NCI-H1436 treated with DMSO at 0.1 percent for 48 hours (cell line): ENCODE measurements at regions not wholly inside any gene's neighbourhood (a gene's known extent, or its start where the extent isn't known, plus 50 kb on each side); places are given as distances from the start of the nearest gene placed in this dataset.

Source experiments
- DNase-seq: peaks from one replicate; lab custom pipeline; 2025; lab: John Stamatoyannopoulos, UW

- DNase-seq, result no peak
These were observed 267.0 kb downstream of the NOL4 start for GRCh38 chr18:33957707-33958106.

DNA sequence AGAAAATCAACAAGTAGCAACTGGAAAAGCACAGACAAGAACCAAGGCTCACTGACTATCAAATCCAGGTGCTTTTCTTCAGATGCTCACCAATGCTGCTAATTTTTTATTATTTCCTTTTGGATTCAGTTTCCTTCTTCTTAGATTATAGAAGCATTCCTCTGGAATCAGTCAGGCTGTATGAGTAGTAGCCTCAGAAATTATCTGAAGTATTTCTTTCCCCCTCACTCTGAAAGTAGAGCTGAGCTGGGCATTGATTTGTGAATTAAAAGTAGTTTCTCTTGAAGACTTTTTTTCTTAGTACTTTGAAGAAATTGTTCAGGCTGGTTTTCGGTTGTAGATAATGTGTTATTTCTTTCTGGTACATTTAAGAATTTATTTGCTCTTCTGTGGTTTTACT lies 273.7 kb downstream of the NOL4 start:
- no peak for DNase-seq

GRCh38 chr18:33946336-33946735 lies 278.4 kb downstream of the NOL4 start:
- no peak for DNase-seq

DNA sequence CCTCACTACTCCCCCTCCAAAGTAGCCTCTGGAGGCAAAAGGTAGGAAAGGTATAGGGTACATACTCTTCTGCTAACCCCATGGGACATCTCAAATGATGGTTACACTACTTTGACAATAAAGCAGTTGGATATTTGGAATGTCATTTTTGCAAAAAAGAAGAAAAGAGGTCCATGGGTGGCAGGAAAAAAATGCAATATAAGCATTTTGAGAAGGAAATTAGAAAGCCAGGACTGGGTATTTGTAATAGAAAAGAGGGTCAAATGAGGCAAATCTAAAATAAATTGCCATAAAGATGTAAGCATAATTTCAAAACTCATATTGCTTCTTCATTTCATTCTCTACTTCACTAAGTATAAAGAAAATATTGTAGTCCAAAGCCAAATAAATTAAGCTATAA lies 280.2 kb downstream of the NOL4 start:
- DNase-seq, result no peak

DNA sequence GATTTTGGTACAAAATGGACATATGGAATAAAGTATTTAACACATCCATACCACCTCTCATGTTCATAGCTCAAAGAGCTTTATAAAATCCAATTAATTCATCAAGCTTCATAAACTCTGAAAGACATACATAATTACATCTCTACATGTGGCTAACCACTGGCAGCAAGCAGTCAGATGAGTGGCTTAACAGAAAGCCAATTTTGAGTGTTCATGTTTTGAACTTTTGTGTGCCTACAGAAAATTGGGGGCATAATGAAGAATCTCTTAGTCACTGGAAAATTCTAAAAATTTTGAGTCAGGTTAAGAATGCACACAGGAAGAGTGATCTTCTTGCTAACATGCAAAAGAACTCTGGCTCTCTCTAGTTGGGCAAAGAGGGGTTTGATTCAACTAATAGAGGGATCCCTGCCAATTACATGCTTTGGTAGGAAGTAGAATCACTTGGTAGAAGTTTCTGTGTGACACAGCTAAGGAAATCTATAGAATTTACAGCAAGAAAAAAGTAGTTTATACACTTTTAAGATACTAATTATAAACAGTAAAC lies 287.4 kb downstream of the NOL4 start:
- DNase-seq, result no peak

DNA sequence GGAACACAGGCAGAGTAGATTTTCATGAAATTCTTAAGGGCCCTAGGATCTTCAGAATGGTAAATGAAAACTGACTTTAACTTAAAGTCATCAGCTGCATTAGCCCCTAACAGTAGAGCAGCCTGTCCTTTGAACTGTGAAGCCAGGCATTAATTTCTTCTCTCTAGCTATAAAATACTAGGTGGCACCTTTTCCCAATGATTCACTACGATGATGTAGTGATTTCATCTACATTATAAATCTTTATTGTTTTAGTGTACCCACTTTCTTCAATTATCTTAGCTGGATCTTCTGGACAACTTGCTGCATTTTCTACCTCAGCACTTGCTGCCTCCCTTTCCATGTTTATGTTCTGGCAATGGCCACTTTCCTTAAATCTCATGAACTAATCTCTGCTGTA lies 290.5 kb downstream of the NOL4 start:
- no peak for DNase-seq

- DNase-seq, result no peak
These were observed 296.5 kb downstream of the NOL4 start for GRCh38 chr18:33928231-33928630.

GRCh38 chr18:33924576-33924975 lies 300.1 kb downstream of the NOL4 start:
- no peak for DNase-seq

DNA sequence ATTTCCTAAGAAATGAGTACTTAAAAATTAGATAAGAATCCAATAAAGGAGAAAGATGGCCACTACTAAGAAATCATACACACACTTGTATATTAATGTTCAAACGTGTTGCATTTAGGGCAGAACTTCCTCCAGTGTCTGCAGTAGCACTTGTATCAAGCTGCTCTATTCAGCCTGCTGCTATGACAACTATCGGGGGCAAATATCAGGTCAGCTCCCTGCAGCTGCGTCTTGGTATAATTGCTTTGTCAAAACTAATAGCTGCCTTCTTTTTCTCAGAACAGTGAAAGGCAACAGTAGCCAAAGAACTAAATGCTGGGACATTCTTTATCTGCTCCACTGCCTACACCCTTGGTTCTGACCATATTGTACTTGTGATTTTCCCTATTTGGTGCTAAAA lies 300.7 kb downstream of the NOL4 start:
- DNase-seq, result peak; percentile 56

GRCh38 chr18:33918571-33918970 lies 306.1 kb downstream of the NOL4 start:
- no peak for DNase-seq

GRCh38 chr18:33916200-33916599 lies 308.5 kb downstream of the NOL4 start:
- DNase-seq, result no peak

GRCh38 chr18:33914399-33914798 lies 310.3 kb downstream of the NOL4 start:
- no peak for DNase-seq

DNA sequence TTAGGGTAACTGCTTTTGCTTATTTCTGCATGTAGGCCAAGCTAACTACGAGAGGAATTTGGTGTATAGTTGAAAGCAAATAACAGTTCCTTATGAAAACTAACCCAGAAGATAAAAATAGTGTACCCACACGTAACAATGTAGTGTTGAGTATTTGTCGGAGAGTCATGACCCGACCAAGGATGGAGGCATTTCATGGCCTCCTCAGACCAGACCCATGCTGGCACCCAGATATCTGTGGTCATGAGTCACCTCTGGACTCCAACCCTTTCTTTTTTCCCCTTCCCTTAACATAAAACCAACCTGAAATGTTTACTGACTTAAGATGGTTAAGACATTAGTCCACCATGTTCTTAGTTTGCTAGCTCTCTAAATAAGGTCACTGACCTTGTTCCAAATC lies 318.7 kb downstream of the NOL4 start:
- DNase-seq, result no peak

DNA sequence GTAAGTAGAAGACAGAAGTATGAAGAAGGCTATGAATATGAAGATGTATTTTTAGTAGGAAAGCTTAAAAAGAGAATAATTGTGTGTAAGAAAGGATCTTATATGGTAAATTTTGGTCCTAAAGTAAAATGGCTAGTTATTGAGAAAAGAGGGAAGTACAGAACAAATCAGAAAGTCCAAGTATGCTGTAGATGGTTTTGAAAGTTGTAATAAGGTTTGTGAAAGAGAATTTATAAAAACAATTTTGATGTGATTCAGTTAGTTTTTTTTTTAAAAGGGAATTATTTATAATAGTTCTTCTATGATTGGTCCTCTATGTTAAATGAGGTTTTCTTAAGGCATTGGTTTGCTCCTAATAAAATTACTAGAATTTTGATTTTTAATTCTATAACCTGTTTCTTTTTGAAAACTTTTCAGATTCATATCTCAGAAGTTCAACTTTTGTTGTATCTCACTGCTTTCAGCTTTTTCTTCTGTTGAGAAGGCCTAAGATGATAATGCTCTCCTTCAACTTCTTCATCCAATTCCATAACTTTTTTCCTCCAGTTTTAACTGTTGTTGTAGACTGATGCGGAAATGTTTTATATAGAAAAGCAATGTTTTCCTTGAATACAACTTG lies 322.7 kb downstream of the NOL4 start:
- DNase-seq, result no peak

DNA sequence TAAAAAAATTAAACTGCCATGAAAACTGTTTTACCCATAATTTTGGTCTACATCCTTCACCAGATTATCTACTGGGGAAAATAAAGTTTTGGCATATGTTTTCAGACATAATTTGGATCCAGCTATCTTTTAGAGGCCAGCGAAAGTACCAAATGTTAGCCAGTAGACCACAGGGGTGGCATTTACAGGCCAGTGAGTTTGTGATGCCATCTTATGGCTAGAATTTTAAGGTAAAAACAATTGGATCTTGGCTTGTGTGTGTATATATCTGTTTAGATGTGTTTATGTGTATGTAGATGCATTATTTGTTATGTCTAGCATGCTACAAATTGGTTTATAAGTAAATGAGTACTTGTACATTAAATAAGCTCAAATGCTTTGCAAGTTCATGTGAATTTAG lies 322.6 kb downstream of the ASXL3 start:
- no peak for DNase-seq

DNA sequence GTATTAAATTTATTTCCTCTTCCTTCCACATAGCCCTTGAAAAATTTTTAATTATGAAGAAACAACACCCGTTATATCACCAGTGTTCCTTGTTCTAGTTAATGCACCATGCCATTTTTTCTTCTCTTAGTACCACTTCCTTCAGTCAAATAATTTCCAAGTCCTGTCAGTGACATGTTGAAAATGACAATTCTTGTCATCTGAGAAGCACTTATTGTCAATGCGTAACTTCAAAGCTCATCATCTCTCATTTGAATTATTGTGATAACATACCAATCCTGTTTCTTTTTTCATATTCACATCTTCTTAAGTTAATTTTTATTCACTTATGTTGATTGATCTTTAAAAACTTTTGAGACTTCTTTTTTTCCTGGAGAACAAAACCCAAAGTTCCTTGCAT lies 320.4 kb downstream of the ASXL3 start:
- no peak for DNase-seq

DNA sequence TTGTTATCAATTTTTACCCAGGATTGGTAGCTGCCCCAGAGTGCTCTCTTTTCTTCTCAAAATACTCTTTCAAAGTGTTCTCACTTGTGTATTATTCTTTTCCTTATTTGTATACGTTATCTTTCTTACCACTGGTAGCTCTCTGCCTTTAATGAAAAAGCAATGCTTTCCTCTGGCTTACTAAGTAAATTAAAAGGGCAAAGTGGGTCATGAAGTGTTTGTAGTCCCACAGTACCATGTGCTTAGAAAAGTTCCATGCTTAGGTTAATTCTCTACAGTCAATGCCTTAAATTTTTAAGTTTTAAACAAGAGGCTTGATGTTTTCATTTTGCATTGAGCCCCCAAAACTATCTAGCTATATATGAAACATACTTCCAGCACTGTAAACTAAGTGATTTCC lies 300.2 kb downstream of the ASXL3 start:
- DNase-seq, result no peak

- no peak for DNase-seq
These were observed 297.1 kb downstream of the ASXL3 start for GRCh38 chr18:33875029-33875565.

DNA sequence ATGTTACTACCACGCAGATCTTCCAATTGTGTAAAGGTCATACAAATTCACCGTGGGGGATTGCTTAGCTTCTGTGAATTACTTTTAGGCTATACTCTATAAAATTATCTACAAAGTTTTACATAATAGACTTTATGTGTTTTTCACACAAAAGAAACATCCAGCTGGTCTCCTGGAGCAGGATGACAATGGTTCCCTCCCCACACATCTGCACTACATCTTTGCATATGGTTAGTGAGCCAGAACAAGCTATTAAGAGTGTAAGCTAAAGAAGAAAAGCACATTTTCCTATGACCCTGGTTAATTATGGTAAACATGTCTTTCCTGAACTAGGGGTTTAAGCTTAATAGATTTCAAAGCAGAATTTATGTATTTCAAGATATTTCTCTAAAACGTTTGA lies 295.1 kb downstream of the ASXL3 start:
- no peak for DNase-seq

DNA sequence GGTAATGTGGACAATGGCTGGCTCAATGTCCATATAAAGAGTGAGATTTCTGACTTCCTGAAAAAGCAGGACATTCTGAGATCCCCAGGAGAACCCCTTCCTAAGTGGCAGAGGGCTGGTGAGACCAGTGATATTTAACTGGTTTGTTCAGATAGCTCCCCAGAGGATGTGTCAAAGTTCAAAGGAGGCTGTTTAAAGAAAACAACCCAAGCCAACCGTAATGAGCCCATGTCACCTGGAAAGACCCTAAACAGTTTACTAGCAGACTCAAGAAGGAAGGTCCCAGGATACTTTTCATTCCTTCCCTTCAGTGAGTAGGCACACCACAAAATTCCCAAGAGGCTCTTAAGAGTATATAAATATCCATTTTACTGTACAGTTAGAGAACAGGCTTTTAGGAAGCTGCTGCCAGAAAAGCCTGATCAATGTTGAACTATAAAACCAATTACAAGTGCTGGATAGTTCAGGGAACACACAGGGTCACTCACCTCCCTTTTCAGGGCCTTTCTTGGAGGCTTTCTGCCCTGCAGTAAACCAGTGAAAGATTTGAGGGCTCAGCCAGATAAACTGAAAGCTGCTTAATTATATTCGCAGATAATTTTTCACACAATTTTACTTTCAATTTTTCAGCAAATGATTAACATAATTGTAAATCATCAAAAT lies 293.5 kb downstream of the ASXL3 start:
- no peak for DNase-seq

DNA sequence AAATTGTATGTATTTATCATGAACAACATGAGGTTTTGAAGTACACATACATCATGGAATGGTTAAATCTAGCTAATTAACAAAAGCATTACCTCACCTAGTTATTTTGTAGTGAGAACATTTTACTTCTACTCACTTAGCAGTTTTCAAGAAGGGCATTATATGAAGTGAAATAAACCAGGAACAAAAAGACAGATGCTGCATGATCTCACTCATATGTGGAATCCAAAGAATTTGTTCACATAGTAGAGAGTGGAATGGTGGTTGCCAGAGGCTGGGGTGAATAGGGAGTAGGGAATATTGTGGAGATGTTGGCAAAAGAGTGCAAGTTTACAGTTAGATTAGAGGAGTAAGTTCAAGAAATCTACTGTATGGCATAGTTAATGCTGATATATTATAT lies 292.0 kb downstream of the ASXL3 start:
- DNase-seq, result no peak

DNA sequence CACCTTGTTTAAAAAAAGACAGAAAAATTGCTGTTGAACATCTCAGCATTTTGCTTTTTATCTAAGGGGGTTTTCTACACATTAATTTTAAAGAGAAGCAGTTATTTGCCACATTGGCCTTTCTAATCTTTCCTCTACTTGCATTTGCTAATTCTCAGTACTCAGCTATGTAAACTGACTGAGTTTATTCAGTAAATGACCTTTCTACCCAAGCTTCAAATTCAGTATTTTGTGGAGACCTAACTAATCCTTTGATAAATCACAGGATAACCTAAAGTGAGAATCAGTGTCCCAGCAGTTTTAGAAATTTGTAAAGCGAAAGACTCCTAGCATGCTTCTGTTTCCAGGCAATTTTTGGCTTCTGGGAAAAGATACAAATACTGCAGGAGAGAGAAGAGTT lies 288.4 kb downstream of the ASXL3 start:
- no peak for DNase-seq

DNA sequence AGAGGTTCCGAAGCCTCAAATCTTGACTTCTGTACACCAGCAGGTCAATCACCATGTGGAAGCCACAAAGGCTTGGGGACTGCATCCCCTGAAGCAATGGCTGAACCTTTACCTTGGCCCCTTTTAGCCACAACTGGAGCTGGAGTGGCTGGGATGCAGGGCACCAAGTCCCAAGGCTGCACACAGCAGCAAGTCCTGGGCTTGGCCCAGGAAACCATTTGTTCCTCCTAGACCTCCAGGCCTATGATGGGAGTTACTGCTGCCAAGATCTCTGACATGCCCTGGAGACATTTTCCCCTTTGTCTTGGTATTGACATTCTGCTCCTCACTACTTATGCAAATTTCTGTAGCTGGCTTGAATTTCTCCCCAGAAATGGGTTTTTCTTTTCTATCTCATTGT lies 285.9 kb downstream of the ASXL3 start:
- DNase-seq, result no peak

DNA sequence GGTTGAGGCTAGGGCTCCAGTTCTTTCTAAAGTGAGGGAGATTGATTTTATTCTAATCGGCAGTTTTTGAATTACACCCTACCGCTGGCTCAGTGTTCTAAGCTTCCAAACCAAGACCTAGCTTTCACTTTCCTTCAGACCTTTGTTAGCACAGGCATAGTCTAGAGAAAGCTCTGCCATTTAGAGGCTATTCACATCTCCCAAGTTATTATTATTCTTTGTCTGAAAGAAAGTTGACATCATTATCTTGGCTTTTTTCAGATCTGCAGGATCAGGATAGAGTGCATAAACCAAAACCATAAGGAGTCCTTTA lies 276.8 kb downstream of the ASXL3 start:
- DNase-seq, result no peak
